CD8-positive, alpha-beta memory T cell (primary cell): ENCODE measurements at regions not wholly inside any gene's neighbourhood (a gene's known extent, or its start where the extent isn't known, plus 50 kb on each side); places are given as distances from the start of the nearest gene placed in this dataset.
"Not testable (repeated sequence)": the region's sequence is repeated elsewhere in the genome, so short reads cannot be mapped to it uniquely, and the experiment has no call there.

Source experiments
- CTCF ChIA-PET: fragments of 350-600 bp; sonication (Branson Sonifier 250); formaldehyde crosslinking; loops from one replicate; lab custom pipeline; 2021; ENCODE audit warnings: antibody characterized with exemption; lab: Charles Lee
- POLR2A ChIA-PET: fragments of 350-600 bp; sonication (Branson Sonifier 250); formaldehyde crosslinking; loops from one replicate; lab custom pipeline; 2021; ENCODE audit warnings: antibody characterized with exemption; lab: Charles Lee
- DNase-seq, 5 donors: peaks; one replicate each; pipeline versions ENCODE4 v3.0.0 to v3.0.0-alpha.2; 2020 to 2022; ENCODE audit warnings: mixed read lengths in 1 of 5
- H3K27ac ChIP-seq: one replicate; pipeline ENCODE4 v1.7.0; 2013; ENCODE audit warnings: low read depth, mild to moderate bottlenecking, low read length, moderate library complexity
- H3K27me3 ChIP-seq: 2 replicates; pipeline ENCODE4 v1.7.0; 2013; ENCODE audit warnings: low read length, mild to moderate bottlenecking; ENCODE audit not compliant: insufficient read depth, poor library complexity, severe bottlenecking
- H3K36me3 ChIP-seq: 2 replicates; pipeline ENCODE4 v1.7.0; 2013; ENCODE audit warnings: mild to moderate bottlenecking, low read length, moderate library complexity; ENCODE audit not compliant: insufficient read depth
- H3K4me1 ChIP-seq: 2 replicates; pipeline ENCODE4 v1.7.0; 2013; ENCODE audit warnings: mild to moderate bottlenecking, low read length, moderate library complexity; ENCODE audit not compliant: insufficient read depth
- H3K4me3 ChIP-seq: 2 replicates; pipeline ENCODE4 v1.7.0; 2013; ENCODE audit warnings: mild to moderate bottlenecking, low read length
- H3K9me3 ChIP-seq: 2 replicates; pipeline ENCODE4 v1.7.0; 2013; ENCODE audit warnings: mild to moderate bottlenecking, low read length
- H3K27ac Mint-ChIP-seq, 8 donors: one replicate each; pipeline ENCODE4 v1.8.0; 2020 to 2021; ENCODE audit warnings: mixed read lengths in 8 of 8, mild to moderate bottlenecking in 6 of 8, inconsistent platforms in 3 of 8, moderate library complexity in 3 of 8
- H3K27me3 Mint-ChIP-seq, 2 donors: one replicate each; pipeline ENCODE4 v1.8.0; 2020 to 2021; ENCODE audit warnings: mixed read lengths in 2 of 2, mild to moderate bottlenecking in 1 of 2, moderate library complexity in 1 of 2
- H3K36me3 Mint-ChIP-seq, 3 donors: one replicate each; pipeline ENCODE4 v1.8.0; 2020 to 2021; ENCODE audit warnings: mixed read lengths in 3 of 3, inconsistent platforms in 1 of 3, mild to moderate bottlenecking in 1 of 3
- H3K4me1 Mint-ChIP-seq, 3 donors: one replicate each; pipeline ENCODE4 v1.8.0; 2020 to 2021; ENCODE audit warnings: mixed read lengths in 3 of 3, inconsistent platforms in 1 of 3, mild to moderate bottlenecking in 1 of 3
- H3K4me3 Mint-ChIP-seq, 7 donors: one replicate each; pipeline ENCODE4 v1.8.0; 2020 to 2021; ENCODE audit warnings: mixed read lengths in 7 of 7, mild to moderate bottlenecking in 6 of 7, moderate library complexity in 4 of 7, inconsistent platforms in 2 of 7
- H3K9me3 Mint-ChIP-seq, 5 donors: one replicate each; pipeline ENCODE4 v1.8.0; 2020 to 2022; ENCODE audit warnings: mixed read lengths in 5 of 5, mild to moderate bottlenecking in 3 of 5, moderate library complexity in 2 of 5, inconsistent platforms in 1 of 5

GRCh38 chr7:91375378-91375777 is 111.1 kb downstream of the FZD1 start:
- no peaks in the 10 kb centered on the region for H3K4me1 ChIP-seq

GRCh38 chr7:91378131-91378530 is 113.9 kb downstream of the FZD1 start:
- Histone ChIP-seq H3K27me3 (no peaks in the 10 kb centered on the region), H3K27ac (no peak overlapping the region), H3K36me3 (no peaks in the 10 kb centered on the region), H3K4me1 (no peaks in the 10 kb centered on the region), H3K9me3 (no peaks in the 10 kb centered on the region), H3K4me3 (no peak overlapping the region)
- Mint-ChIP-seq H3K36me3 (no peaks in the 10 kb centered on the region), H3K9me3 (peaks cover 0 to 3% (median 0%) of the 10 kb centered on the region in 5 donors), H3K4me1 (no peaks in the 10 kb centered on the region), H3K27ac (no peak overlapping the region), H3K4me3 (no peak overlapping the region), H3K27me3 (no peaks in the 10 kb centered on the region)
- no peak for DNase-seq
- ChIA-PET CTCF (no interaction called here), POLR2A (no interaction called here)

More at GRCh38 chr7:91375378-91375777, 111.1 kb downstream of the FZD1 start:
- no peak overlapping the region for H3K27ac Mint-ChIP-seq
- no peaks in the 10 kb centered on the region for H3K9me3 ChIP-seq
- no peaks in the 10 kb centered on the region for H3K4me1 Mint-ChIP-seq
- no peaks in the 10 kb centered on the region for H3K36me3 Mint-ChIP-seq
- H3K27me3 Mint-ChIP-seq: no peaks in the 10 kb centered on the region
- no peak for DNase-seq
- CTCF ChIA-PET: no interaction called here
- H3K9me3 Mint-ChIP-seq: peaks cover 0 to 3% (median 1%) of the 10 kb centered on the region in 5 donors
- POLR2A ChIA-PET: no interaction called here
- H3K36me3 ChIP-seq: no peaks in the 10 kb centered on the region
- H3K27ac ChIP-seq: no peak overlapping the region
- H3K27me3 ChIP-seq: no peaks in the 10 kb centered on the region
- no peak overlapping the region for H3K4me3 Mint-ChIP-seq
- H3K4me3 ChIP-seq: no peak overlapping the region

GRCh38 chr7:91379236-91379635 is 115.0 kb downstream of the FZD1 start:
- Histone ChIP-seq H3K9me3 (no peaks in the 10 kb centered on the region), H3K27ac (no peak overlapping the region), H3K27me3 (no peaks in the 10 kb centered on the region), H3K36me3 (no peaks in the 10 kb centered on the region), H3K4me3 (no peak overlapping the region), H3K4me1 (no peaks in the 10 kb centered on the region)
- Mint-ChIP-seq H3K27me3 (no peaks in the 10 kb centered on the region), H3K4me1 (no peaks in the 10 kb centered on the region), H3K36me3 (no peaks in the 10 kb centered on the region), H3K4me3 (no peak overlapping the region), H3K27ac (no peak overlapping the region), H3K9me3 (peaks cover 0 to 3% (median 0%) of the 10 kb centered on the region in 5 donors)
- ChIA-PET CTCF (no interaction called here), POLR2A (no interaction called here)
- no peak for DNase-seq

GRCh38 chr7:91379991-91380390 is 115.8 kb downstream of the FZD1 start:
- Mint-ChIP-seq H3K27ac (no peak overlapping the region), H3K27me3 (no peaks in the 10 kb centered on the region), H3K36me3 (no peaks in the 10 kb centered on the region), H3K4me3 (no peak overlapping the region), H3K4me1 (no peaks in the 10 kb centered on the region), H3K9me3 (peaks cover 0 to 3% (median 0%) of the 10 kb centered on the region in 5 donors)
- Histone ChIP-seq H3K4me1 (no peaks in the 10 kb centered on the region), H3K36me3 (no peaks in the 10 kb centered on the region), H3K27ac (no peak overlapping the region), H3K4me3 (no peak overlapping the region), H3K27me3 (no peaks in the 10 kb centered on the region), H3K9me3 (no peaks in the 10 kb centered on the region)
- CTCF ChIA-PET: no interaction called here
- POLR2A ChIA-PET: no interaction called here
- no peak for DNase-seq

- POLR2A ChIA-PET: no interaction called here
- no peaks in the 10 kb centered on the region for H3K27me3 ChIP-seq
- H3K36me3 ChIP-seq: no peaks in the 10 kb centered on the region
- DNase-seq: no peak
- no peaks in the 10 kb centered on the region for H3K9me3 ChIP-seq
- no peak overlapping the region for H3K4me3 ChIP-seq
- CTCF ChIA-PET: no interaction called here
- no peak overlapping the region for H3K27ac ChIP-seq
- Mint-ChIP-seq H3K36me3 (no peaks in the 10 kb centered on the region), H3K27me3 (no peaks in the 10 kb centered on the region), H3K4me3 (no peak overlapping the region), H3K9me3 (peaks cover 0 to 4% (median 3%) of the 10 kb centered on the region in 5 donors), H3K4me1 (no peaks in the 10 kb centered on the region), H3K27ac (no peak overlapping the region)
- no peaks in the 10 kb centered on the region for H3K4me1 ChIP-seq
Observed at GRCh38 chr7:91383053-91383904, 119.0 kb downstream of the FZD1 start.

- H3K27ac Mint-ChIP-seq: no peak overlapping the region
- Histone ChIP-seq H3K4me3 (no peak overlapping the region), H3K9me3 (no peaks in the 10 kb centered on the region), H3K27ac (no peak overlapping the region), H3K27me3 (no peaks in the 10 kb centered on the region), H3K4me1 (no peaks in the 10 kb centered on the region), H3K36me3 (no peaks in the 10 kb centered on the region)
- H3K4me1 Mint-ChIP-seq: no peaks in the 10 kb centered on the region
- H3K4me3 Mint-ChIP-seq: no peak overlapping the region
- ChIA-PET POLR2A (no interaction called here), CTCF (no interaction called here)
- H3K36me3 Mint-ChIP-seq: no peaks in the 10 kb centered on the region
- H3K9me3 Mint-ChIP-seq: peaks cover 0 to 4% (median 3%) of the 10 kb centered on the region in 5 donors
- no peak for DNase-seq
- no peaks in the 10 kb centered on the region for H3K27me3 Mint-ChIP-seq
Observed at GRCh38 chr7:91383905-91384274, 119.7 kb downstream of the FZD1 start.

- H3K27ac ChIP-seq, H3K36me3 Mint-ChIP-seq, DNase-seq, H3K27me3 Mint-ChIP-seq, H3K4me3 Mint-ChIP-seq, POLR2A ChIA-PET, CTCF ChIA-PET, H3K4me1 Mint-ChIP-seq, H3K9me3 ChIP-seq, H3K4me1 ChIP-seq, H3K27ac Mint-ChIP-seq, H3K36me3 ChIP-seq, H3K4me3 ChIP-seq, H3K27me3 ChIP-seq: not testable (repeated sequence)
- H3K9me3 Mint-ChIP-seq: peaks cover 0 to 11% (median 4%) of the 10 kb centered on the region in 5 donors
Observed at GRCh38 chr7:91394757-91395156, 130.5 kb downstream of the FZD1 start.

GRCh38 chr7:91395313-91395712 is 131.1 kb downstream of the FZD1 start:
- H3K27ac Mint-ChIP-seq, H3K27ac ChIP-seq, H3K4me3 Mint-ChIP-seq, H3K4me1 ChIP-seq, H3K27me3 Mint-ChIP-seq, H3K36me3 ChIP-seq, DNase-seq, H3K9me3 ChIP-seq, H3K27me3 ChIP-seq, POLR2A ChIA-PET, CTCF ChIA-PET, H3K4me3 ChIP-seq, H3K4me1 Mint-ChIP-seq, H3K36me3 Mint-ChIP-seq: not testable (repeated sequence)
- H3K9me3 Mint-ChIP-seq: peaks cover 0 to 11% (median 4%) of the 10 kb centered on the region in 5 donors
